Activated CD8-positive, alpha-beta memory T cell treated with anti-CD3 and anti-CD28 coated beads, Interleukin-2, amount 10 ng/mL, durations not matched to agents 7 days and 5 days (primary cell): ENCODE measurements at regions not wholly inside any gene's neighbourhood (a gene's known extent, or its start where the extent isn't known, plus 50 kb on each side); places are given as distances from the start of the nearest gene placed in this dataset.

ENCODE experiments used
- ATAC-seq: fragments of 150-1000 bp; cut with Tn5 transposase; one replicate; pipeline ENCODE4 v1.10.0; 2021; ENCODE audit warnings: moderate library complexity
- CTCF ChIA-PET: fragments of 350-600 bp; sonication (Branson Sonifier 250); formaldehyde crosslinking; loops from one replicate; lab custom pipeline; 2021; ENCODE audit warnings: antibody characterized with exemption; lab: Charles Lee
- DNase-seq: peaks from one replicate; pipeline ENCODE4 v3.0.0-alpha.2; 2020
- H3K27ac Mint-ChIP-seq: one replicate; pipeline ENCODE4 v1.8.0; 2021; ENCODE audit warnings: mild to moderate bottlenecking, mixed read lengths
- H3K27me3 Mint-ChIP-seq: one replicate; pipeline ENCODE4 v1.8.0; 2021; ENCODE audit warnings: mixed read lengths
- H3K36me3 Mint-ChIP-seq: one replicate; pipeline ENCODE4 v1.8.0; 2021; ENCODE audit warnings: mild to moderate bottlenecking, mixed read lengths
- H3K4me1 Mint-ChIP-seq: one replicate; pipeline ENCODE4 v1.8.0; 2021; ENCODE audit warnings: mixed read lengths
- H3K4me3 Mint-ChIP-seq: one replicate; pipeline ENCODE4 v1.8.0; 2021; ENCODE audit warnings: mild to moderate bottlenecking, moderate library complexity, mixed read lengths
- H3K9me3 Mint-ChIP-seq: one replicate; pipeline ENCODE4 v1.8.0; 2022; ENCODE audit warnings: low read depth, mixed read lengths

DNA sequence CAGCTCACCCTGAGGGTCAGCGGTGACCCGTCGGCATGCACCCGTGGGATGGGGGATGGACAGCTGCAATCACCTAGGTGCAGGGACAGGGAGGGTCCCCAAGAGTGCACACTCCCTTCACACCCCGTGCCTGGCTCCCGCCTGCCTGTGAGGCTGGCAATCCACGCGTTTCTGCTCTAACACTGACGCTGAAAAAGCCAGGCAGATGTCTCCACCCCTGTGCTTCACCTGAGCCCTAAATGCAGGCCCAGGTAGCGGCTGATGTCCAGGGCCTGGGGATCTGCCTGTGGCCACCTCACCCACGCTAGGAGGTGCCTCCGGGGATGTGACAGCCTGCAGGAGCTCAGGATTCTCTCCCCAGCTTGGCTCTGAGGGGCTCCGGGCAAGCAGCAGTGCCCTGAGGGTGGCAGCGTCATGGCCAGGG lies 212.0 kb upstream of the SALL3 start:
- DNase-seq = no peak
- H3K9me3 Mint-ChIP-seq = peaks cover 7% of the 10 kb centered on the region
- CTCF ChIA-PET = no interaction called here
- no peak for ATAC-seq
- no peak overlapping the region for H3K27ac Mint-ChIP-seq
- H3K4me3 Mint-ChIP-seq = no peak overlapping the region
- no peaks in the 10 kb centered on the region for H3K36me3 Mint-ChIP-seq
- peaks cover 4% of the 10 kb centered on the region for H3K27me3 Mint-ChIP-seq
- no peaks in the 10 kb centered on the region for H3K4me1 Mint-ChIP-seq

GRCh38 chr18:78768221-78768620 lies 211.4 kb upstream of the SALL3 start:
- ATAC-seq (no peak), DNase-seq (no peak)
- Mint-ChIP-seq H3K4me3 (no peak overlapping the region), H3K36me3 (no peaks in the 10 kb centered on the region), H3K4me1 (no peaks in the 10 kb centered on the region), H3K27me3 (peaks cover 4% of the 10 kb centered on the region), H3K27ac (no peak overlapping the region), H3K9me3 (peaks cover 3% of the 10 kb centered on the region)
- CTCF ChIA-PET = no interaction called here

GRCh38 chr18:78768656-78769501 lies 210.7 kb upstream of the SALL3 start:
- H3K27me3 Mint-ChIP-seq = peaks cover 4% of the 10 kb centered on the region
- DNase-seq (no peak), ATAC-seq (no peak)
- no peaks in the 10 kb centered on the region for H3K36me3 Mint-ChIP-seq
- CTCF ChIA-PET = no interaction called here
- no peak overlapping the region for H3K27ac Mint-ChIP-seq
- no peaks in the 10 kb centered on the region for H3K9me3 Mint-ChIP-seq
- no peaks in the 10 kb centered on the region for H3K4me1 Mint-ChIP-seq
- no peak overlapping the region for H3K4me3 Mint-ChIP-seq

GRCh38 chr18:78769502-78770105 lies 210.0 kb upstream of the SALL3 start:
- H3K9me3 Mint-ChIP-seq = no peaks in the 10 kb centered on the region
- H3K4me1 Mint-ChIP-seq = no peaks in the 10 kb centered on the region
- H3K36me3 Mint-ChIP-seq = no peaks in the 10 kb centered on the region
- H3K27ac Mint-ChIP-seq = no peak overlapping the region
- DNase-seq (no peak), ATAC-seq (no peak)
- H3K27me3 Mint-ChIP-seq = peaks cover 4% of the 10 kb centered on the region
- no peak overlapping the region for H3K4me3 Mint-ChIP-seq
- CTCF ChIA-PET = no interaction called here

GRCh38 chr18:78770139-78770822 lies 209.3 kb upstream of the SALL3 start:
- ATAC-seq = no peak
- no peak for DNase-seq
- H3K4me1 Mint-ChIP-seq = no peaks in the 10 kb centered on the region
- H3K9me3 Mint-ChIP-seq = no peaks in the 10 kb centered on the region
- no peaks in the 10 kb centered on the region for H3K36me3 Mint-ChIP-seq
- CTCF ChIA-PET = no interaction called here
- H3K4me3 Mint-ChIP-seq = no peak overlapping the region
- no peak overlapping the region for H3K27ac Mint-ChIP-seq
- peaks cover 4% of the 10 kb centered on the region for H3K27me3 Mint-ChIP-seq

GRCh38 chr18:78770823-78771139 lies 208.8 kb upstream of the SALL3 start:
- Mint-ChIP-seq H3K4me1 (no peaks in the 10 kb centered on the region), H3K4me3 (no peak overlapping the region), H3K36me3 (no peaks in the 10 kb centered on the region), H3K27me3 (peaks cover 4% of the 10 kb centered on the region), H3K9me3 (no peaks in the 10 kb centered on the region), H3K27ac (no peak overlapping the region)
- DNase-seq (no peak), ATAC-seq (no peak)
- CTCF ChIA-PET = no interaction called here

DNA sequence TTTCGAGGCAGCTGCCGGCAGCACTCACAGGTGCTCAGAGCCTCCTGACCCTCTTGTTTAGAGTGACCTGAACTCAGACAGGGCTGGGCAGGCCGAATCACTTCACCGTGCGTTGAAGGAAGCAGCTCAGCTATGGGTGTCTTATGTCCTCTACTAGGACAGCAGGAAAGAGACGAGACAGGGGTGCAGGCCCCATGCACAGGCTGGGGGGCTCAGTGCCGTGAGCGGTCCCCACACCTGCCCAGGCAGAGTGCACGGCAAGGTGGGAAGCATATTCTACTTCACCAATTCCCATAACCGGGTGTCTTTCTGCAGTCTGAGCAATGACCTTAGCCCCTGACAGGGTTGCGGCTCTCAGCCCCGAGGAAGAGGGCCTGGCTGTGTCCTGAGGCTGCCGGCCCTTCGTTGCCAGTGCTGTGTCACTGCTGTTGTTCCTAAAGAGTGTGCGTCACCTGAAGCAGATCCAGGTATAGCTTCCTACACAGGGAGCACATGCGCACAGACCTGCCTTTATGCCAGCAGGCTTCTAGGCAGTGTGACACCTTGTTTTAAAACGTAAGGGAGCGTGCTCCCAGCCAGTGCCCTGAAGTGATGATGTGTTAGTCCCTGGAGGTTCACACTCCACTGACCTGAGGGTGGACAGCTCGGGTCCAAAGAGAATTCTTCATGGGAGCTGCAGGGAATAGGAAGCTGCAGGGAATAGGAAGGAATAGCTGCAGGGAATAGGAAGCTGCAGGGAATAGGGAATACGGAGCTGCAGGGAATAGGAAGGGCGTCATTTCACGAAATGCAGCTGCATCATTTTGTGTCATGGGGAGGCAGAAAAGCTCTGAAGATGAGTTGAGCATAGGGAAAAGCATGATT lies 207.9 kb upstream of the SALL3 start:
- H3K27ac Mint-ChIP-seq = no peak overlapping the region
- no peak for ATAC-seq
- H3K9me3 Mint-ChIP-seq = no peaks in the 10 kb centered on the region
- no peak for DNase-seq
- H3K4me3 Mint-ChIP-seq = no peak overlapping the region
- H3K4me1 Mint-ChIP-seq = no peaks in the 10 kb centered on the region
- CTCF ChIA-PET = no interaction called here
- peaks cover 4% of the 10 kb centered on the region for H3K27me3 Mint-ChIP-seq
- no peaks in the 10 kb centered on the region for H3K36me3 Mint-ChIP-seq

DNA sequence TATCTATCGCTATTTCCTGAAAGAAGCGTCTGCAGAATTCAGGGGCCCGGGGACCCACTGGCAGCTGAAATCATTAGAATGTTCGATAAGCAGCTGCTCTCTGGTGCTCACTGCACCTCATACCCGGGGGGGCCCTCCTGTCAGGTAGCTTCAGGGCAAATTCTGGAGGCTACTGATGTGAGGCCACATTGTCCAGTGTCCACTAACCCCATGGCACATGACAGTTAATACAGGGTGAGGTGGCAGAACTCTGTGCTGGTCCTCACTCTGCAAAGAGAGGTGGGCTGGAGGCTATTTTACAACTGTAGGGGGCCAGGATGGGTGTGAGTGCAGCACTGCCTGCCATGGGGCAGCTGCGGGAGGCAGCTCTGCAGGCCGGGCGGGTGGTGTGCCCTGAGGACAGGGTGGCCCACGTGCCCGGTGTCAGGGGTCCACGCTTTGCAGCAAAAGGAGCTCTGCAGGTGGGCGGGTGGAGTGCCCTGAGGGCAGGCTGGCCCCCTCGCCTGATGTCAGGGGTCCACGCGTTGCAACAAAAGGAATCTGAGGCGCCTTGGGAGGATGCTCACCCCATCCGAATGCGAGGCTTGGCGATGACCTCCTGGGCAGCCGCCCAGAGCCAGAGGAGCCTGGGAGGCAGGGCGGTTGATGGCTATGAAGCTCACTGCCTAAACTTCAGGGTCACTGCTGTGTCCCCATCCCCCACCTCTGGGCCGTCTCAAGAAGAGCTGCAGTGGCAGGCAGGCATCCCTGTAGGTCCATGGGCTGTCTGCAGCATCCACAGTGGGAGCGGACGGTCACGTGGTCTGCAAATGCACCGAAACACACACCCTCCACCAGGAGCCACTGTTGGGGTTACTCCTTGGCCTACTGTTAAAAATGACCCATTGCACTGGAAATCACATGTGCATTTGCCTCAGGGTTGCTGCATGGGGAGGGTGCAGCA lies 207.0 kb upstream of the SALL3 start:
- Mint-ChIP-seq H3K36me3 (no peaks in the 10 kb centered on the region), H3K9me3 (no peaks in the 10 kb centered on the region), H3K4me1 (no peaks in the 10 kb centered on the region), H3K4me3 (no peak overlapping the region), H3K27ac (no peak overlapping the region), H3K27me3 (peaks cover 4% of the 10 kb centered on the region)
- CTCF ChIA-PET = no interaction called here
- DNase-seq (no peak), ATAC-seq (no peak)

GRCh38 chr18:78773303-78773755 lies 206.3 kb upstream of the SALL3 start:
- Mint-ChIP-seq H3K9me3 (no peaks in the 10 kb centered on the region), H3K4me1 (no peaks in the 10 kb centered on the region), H3K27me3 (peaks cover 4% of the 10 kb centered on the region), H3K4me3 (no peak overlapping the region), H3K36me3 (no peaks in the 10 kb centered on the region), H3K27ac (no peak overlapping the region)
- ATAC-seq (no peak), DNase-seq (no peak)
- CTCF ChIA-PET = no interaction called here

DNA sequence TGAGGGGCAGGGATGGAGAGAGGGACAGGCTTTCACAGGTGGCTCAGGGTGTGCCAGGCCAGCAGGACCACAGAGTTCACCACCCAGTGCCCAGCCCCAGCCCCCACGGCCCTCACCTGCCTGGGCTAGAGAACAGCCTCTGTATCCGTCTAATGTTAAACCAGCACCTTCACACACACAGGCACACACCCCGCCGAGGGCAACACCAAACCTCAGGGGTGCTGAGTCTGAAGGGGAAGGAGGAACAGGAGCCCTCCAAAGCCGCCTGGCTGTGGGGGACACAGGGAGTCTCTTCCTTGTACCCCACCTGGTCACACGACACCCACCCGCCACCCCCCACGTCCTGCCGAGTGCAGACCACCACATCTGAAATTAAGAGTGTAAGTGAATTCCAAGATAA lies 205.8 kb upstream of the SALL3 start:
- no peaks in the 10 kb centered on the region for H3K36me3 Mint-ChIP-seq
- CTCF ChIA-PET = no interaction called here

DNA sequence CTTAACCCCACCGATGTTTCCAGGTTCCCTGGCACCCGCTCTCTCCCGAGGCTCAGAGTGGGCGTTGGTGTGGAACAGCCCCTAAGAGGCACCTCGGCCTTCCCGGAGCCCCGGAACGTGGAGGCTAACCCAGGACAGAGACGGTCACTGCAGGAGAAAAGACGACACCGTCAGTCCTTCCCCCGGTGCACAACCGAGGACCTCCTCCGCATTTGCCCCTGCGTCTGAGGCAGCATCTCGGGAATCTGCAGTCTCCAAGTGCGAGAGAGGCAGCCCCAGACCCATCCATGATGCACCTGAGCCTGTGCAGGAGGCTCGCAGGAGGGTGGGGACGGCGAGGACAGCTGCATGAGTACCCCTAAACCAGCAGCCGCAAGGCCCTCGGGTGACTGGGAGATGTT lies 204.9 kb upstream of the SALL3 start:
- ATAC-seq (no peak), DNase-seq (no peak)
- Mint-ChIP-seq H3K9me3 (no peaks in the 10 kb centered on the region), H3K4me3 (no peak overlapping the region), H3K27ac (no peak overlapping the region), H3K27me3 (no peaks in the 10 kb centered on the region), H3K36me3 (no peaks in the 10 kb centered on the region), H3K4me1 (no peaks in the 10 kb centered on the region)
- CTCF ChIA-PET = no interaction called here

More for the DNA sequence above, 205.8 kb upstream of the SALL3 start:
- DNase-seq = no peak
- Mint-ChIP-seq H3K27ac (no peak overlapping the region), H3K9me3 (no peaks in the 10 kb centered on the region), H3K4me1 (no peaks in the 10 kb centered on the region), H3K27me3 (peaks cover 3% of the 10 kb centered on the region), H3K4me3 (no peak overlapping the region)
- no peak for ATAC-seq

GRCh38 chr18:78776151-78776550 lies 203.5 kb upstream of the SALL3 start:
- no peaks in the 10 kb centered on the region for H3K9me3 Mint-ChIP-seq
- ATAC-seq (no peak), DNase-seq (no peak)
- H3K4me3 Mint-ChIP-seq = no peak overlapping the region
- H3K36me3 Mint-ChIP-seq = no peaks in the 10 kb centered on the region
- no peaks in the 10 kb centered on the region for H3K27me3 Mint-ChIP-seq
- CTCF ChIA-PET = no interaction called here
- H3K27ac Mint-ChIP-seq = no peak overlapping the region
- no peaks in the 10 kb centered on the region for H3K4me1 Mint-ChIP-seq
